ENCODE measurements at regions not wholly inside any gene's neighbourhood (a gene's known extent, or its start where the extent isn't known, plus 50 kb on each side); places are given as distances from the start of the nearest gene placed in this dataset.

GRCh38 chr9:108772301-108772894 lies 83.4 kb downstream of the ACTL7B start:
- Histone ChIP-seq H3K4me2 (ENCODE audit: low read length) (no peak overlapping the region), H3K4me1 (ENCODE audit: control insufficient read depth in 1 of 2, insufficient read depth in 2 of 2, low read length in 2 of 2) (peaks cover 0 to 3% of the 10 kb centered on the region in 2 experiments; a peak in 1 of 4 replicates), H3K9ac (ENCODE audit: low read length) (no peak overlapping the region), H3K4me3 (replicated peaks in 1 of 2; ENCODE audit: low read depth in 1 of 2, low read length in 2 of 2) (no peak overlapping the region), H3K27ac (ENCODE audit: low read depth, low read length) (no peak overlapping the region), H4K20me1 (ENCODE audit: insufficient read depth) (no peaks in the 10 kb centered on the region), H3K79me2 (ENCODE audit: insufficient read depth, low read length) (no peaks in the 10 kb centered on the region), H3K9me2 (ENCODE audit: insufficient read depth) (no peaks in the 10 kb centered on the region), H3K9me3 (ENCODE audit: control insufficient read depth in 1 of 2, insufficient read depth in 1 of 2, low read depth in 1 of 2, low read length in 2 of 2) (no peaks in the 10 kb centered on the region), H3K27me3 (ENCODE audit: insufficient read depth, low read length) (no peaks in the 10 kb centered on the region), H3K36me3 (ENCODE audit: control insufficient read depth in 1 of 2, insufficient read depth in 2 of 2, low read length in 2 of 2) (no peaks in the 10 kb centered on the region), H2AFZ (ENCODE audit: low read depth, low read length, poor library complexity, severe bottlenecking) (no peak overlapping the region)
- RAD21 ChIA-PET (ENCODE audit: low non-redundant PET in 1 of 2, low total read pairs in 2 of 2, uncharacterized antibody in 2 of 2, unreplicated experiment in 2 of 2), result no interaction called here
- intact Hi-C loops (cut with micrococcal nuclease), result no loop called here
- ATAC-seq (no peak), DNase-seq (ENCODE audit: low read depth, low spot score) (no peak)
- TF ChIP-seq FOSL1 (IDR thresholded peaks at IDR 0.05; ENCODE audit: low read depth) (no peak), EZH2 (IDR thresholded peaks at IDR 0.05) (no peak), YY1 (IDR thresholded peaks at IDR 0.05; ENCODE audit: extremely low read depth, insufficient replicate concordance, low read depth, low read length) (no peak), POLR2AphosphoS5 (IDR thresholded peaks at IDR 0.05; ENCODE audit: low read depth, low read length) (no peak)
- no TSS peak for BruUV-seq (replicated peaks)
- CTCF ChIA-PET, result no interaction called here
- POLR2A ChIA-PET, result no interaction called here

GRCh38 chr9:108768744-108769143 lies 87.0 kb downstream of the ACTL7B start:
- RAD21 ChIA-PET (ENCODE audit: low non-redundant PET in 1 of 2, low total read pairs in 2 of 2, uncharacterized antibody in 2 of 2, unreplicated experiment in 2 of 2), result no interaction called here
- no peak for ATAC-seq
- POLR2A ChIA-PET, result no interaction called here

More at GRCh38 chr9:108768744-108769143, 87.0 kb downstream of the ACTL7B start:
- no peaks in the 10 kb centered on the region for H4K20me1 ChIP-seq (ENCODE audit: insufficient read depth)
- no peaks in the 10 kb centered on the region for H3K9me2 ChIP-seq (ENCODE audit: insufficient read depth)
- H3K79me2 ChIP-seq (ENCODE audit: insufficient read depth, low read length), result no peaks in the 10 kb centered on the region
- no TSS peak for BruUV-seq (replicated peaks)
- no peak overlapping the region for H3K27ac ChIP-seq (ENCODE audit: low read depth, low read length)
- no peaks in the 10 kb centered on the region for H3K36me3 ChIP-seq (ENCODE audit: control insufficient read depth in 1 of 2, insufficient read depth in 2 of 2, low read length in 2 of 2)
- CTCF ChIA-PET, result no interaction called here
- no peak overlapping the region for H3K4me3 ChIP-seq (replicated peaks in 1 of 2; ENCODE audit: low read depth in 1 of 2, low read length in 2 of 2)
- no peak overlapping the region for H2AFZ ChIP-seq (ENCODE audit: low read depth, low read length, poor library complexity, severe bottlenecking)
- no peak overlapping the region for H3K9ac ChIP-seq (ENCODE audit: low read length)
- no peak overlapping the region for H3K4me2 ChIP-seq (ENCODE audit: low read length)
- no peaks in the 10 kb centered on the region for H3K4me1 ChIP-seq (ENCODE audit: control insufficient read depth in 1 of 2, insufficient read depth in 2 of 2, low read length in 2 of 2)
- H3K27me3 ChIP-seq (ENCODE audit: insufficient read depth, low read length), result no peaks in the 10 kb centered on the region
- TF ChIP-seq SRF (IDR thresholded peaks at IDR 0.05; ENCODE audit: low read depth) (no peak), ELF1 (IDR thresholded peaks at IDR 0.05; ENCODE audit: borderline replicate concordance, low read depth) (no peak), ZFX (IDR thresholded peaks at IDR 0.05) (no peak), EGR1 (IDR thresholded peaks at IDR 0.05; ENCODE audit: low read depth) (no peak), CEBPB (IDR thresholded peaks at IDR 0.05; ENCODE audit: low read depth) (no peak), JUND (IDR thresholded peaks at IDR 0.05) (no peak), ATF3 (IDR thresholded peaks at IDR 0.05) (no peak), CBX3 (IDR thresholded peaks at IDR 0.05; ENCODE audit: low read depth) (no peak), POLR2A (IDR thresholded peaks at IDR 0.05; ENCODE audit: borderline replicate concordance, extremely low read depth, insufficient read depth, insufficient read length) (no peak), MAX (IDR thresholded peaks at IDR 0.05) (no peak), ZNF274 (IDR thresholded peaks at IDR 0.05; ENCODE audit: low read depth, low read length) (no peak), SP1 (IDR thresholded peaks at IDR 0.05; ENCODE audit: low read depth) (no peak)
- intact Hi-C loops (cut with micrococcal nuclease), result loop anchor here (10.0 kb wide), 1 partner anchor 354 kb away; no protein-coding TSS in a partner anchor
- no peaks in the 10 kb centered on the region for H3K9me3 ChIP-seq (ENCODE audit: control insufficient read depth in 1 of 2, insufficient read depth in 1 of 2, low read depth in 1 of 2, low read length in 2 of 2)
- DNase-seq (ENCODE audit: low read depth, low spot score), result no peak

Data from HCT116 (cell line).